PC-3 (cell line): ENCODE measurements at regions not wholly inside any gene's neighbourhood (a gene's known extent, or its start where the extent isn't known, plus 50 kb on each side); places are given as distances from the start of the nearest gene placed in this dataset.

ENCODE experiments used
- ATAC-seq: fragments of 200-7000 bp; cut with Tn5 transposase; 2 replicates; pipeline ENCODE4 v1.9.1; 2020; ENCODE audit warnings: mild to moderate bottlenecking, moderate library complexity
- BruUV-seq: library from RNA; stranded (reverse); fragments of 400-500 nt; replicated peaks from 2 replicates; lab custom pipeline; 2021; lab: Mats Ljungman, UMichigan
- CTCF ChIA-PET: fragments of 300-600 bp; sonication (Branson Sonifier 250); formaldehyde crosslinking; loops from one replicate; lab custom pipeline; 2022; ENCODE audit warnings: antibody characterized with exemption; lab: Charles Lee
- POLR2A ChIA-PET: fragments of 300-600 bp; sonication (Branson Sonifier 250); formaldehyde crosslinking; loops from one replicate; lab custom pipeline; 2022; ENCODE audit warnings: antibody characterized with exemption; ENCODE audit not compliant: unreplicated experiment; lab: Charles Lee
- DNase-seq: peaks from one replicate; pipeline ENCODE4 v3.0.0-alpha.2; 2015
- H2AFZ ChIP-seq: fragments of 300-600 bp; sonication (generic); 2 replicates; pipeline ENCODE4 v1.6.0; 2016; ENCODE audit warnings: antibody characterized with exemption, low read length
- H3F3A ChIP-seq: fragments of 300-600 bp; sonication (generic); one replicate; pipeline ENCODE4 v1.6.0; 2017; ENCODE audit warnings: antibody characterized with exemption, low read length, control low read depth, mild to moderate bottlenecking; ENCODE audit not compliant: unreplicated experiment
- H3K27ac ChIP-seq: fragments of 300-600 bp; sonication (generic); 2 replicates; pipeline ENCODE4 v1.5.1; 2016; ENCODE audit warnings: mild to moderate bottlenecking, low read length
- H3K27me3 ChIP-seq: fragments of 300-600 bp; sonication (generic); 2 replicates; pipeline ENCODE4 v1.6.1; 2016; ENCODE audit warnings: low read length, mixed read lengths
- H3K36me3 ChIP-seq: fragments of 300-600 bp; sonication (generic); 2 replicates; pipeline ENCODE4 v1.6.1; 2016; ENCODE audit warnings: low read depth, mixed run types, low read length, mixed read lengths
- H3K4me1 ChIP-seq: fragments of 300-600 bp; sonication (generic); 2 replicates; pipeline ENCODE4 v1.5.1; 2016; ENCODE audit warnings: low read length; ENCODE audit not compliant: insufficient read depth
- H3K4me2 ChIP-seq: fragments of 300-600 bp; sonication (generic); 2 replicates; pipeline ENCODE4 v1.6.0; 2016; ENCODE audit warnings: low read length
- H3K4me3 ChIP-seq: fragments of 300-600 bp; sonication (generic); 2 replicates; pipeline ENCODE4 v1.5.1; 2016; ENCODE audit warnings: mild to moderate bottlenecking, low read length, mixed read lengths
- H3K79me2 ChIP-seq: fragments of 300-600 bp; sonication (generic); 2 replicates; pipeline ENCODE4 v1.6.1; 2017; ENCODE audit warnings: low read length, mixed read lengths
- H3K9ac ChIP-seq: fragments of 300-600 bp; sonication (generic); 2 replicates; pipeline ENCODE4 v1.6.0; 2016; ENCODE audit warnings: mild to moderate bottlenecking, low read length
- H3K9me2 ChIP-seq: fragments of 300-600 bp; sonication (generic); replicated peaks from 2 replicates; pipeline ENCODE4 v1.6.1; 2016; ENCODE audit warnings: mixed run types, low read length, mixed read lengths
- H3K9me3 ChIP-seq: fragments of 300-600 bp; sonication (generic); 2 replicates; pipeline ENCODE4 v1.6.1; 2016; ENCODE audit warnings: low read length, mixed read lengths
- H4K20me1 ChIP-seq: fragments of 300-600 bp; sonication (generic); 2 replicates; pipeline ENCODE4 v1.6.1; 2016; ENCODE audit warnings: low read length, mixed read lengths
- EZH2 ChIP-seq: fragments of 300-600 bp; sonication (generic); IDR thresholded peaks from one replicate; pipeline ENCODE4 v1.6.1; 2017; ENCODE audit warnings: antibody characterized with exemption, mild to moderate bottlenecking, low read length; ENCODE audit not compliant: unreplicated experiment
- EZH2phosphoT487 ChIP-seq: fragments of 300-600 bp; sonication (generic); IDR thresholded peaks from 2 replicates; pipeline ENCODE4 v1.6.1; 2018; ENCODE audit warnings: mild to moderate bottlenecking, antibody characterized with exemption, low read length, borderline replicate concordance
- intact Hi-C: fragments of 100-400 bp; cut with micrococcal nuclease; formaldehyde crosslinking; loops from 2 replicates; pipeline ENCODE4 v1.9.0; 2023
- TF ChIP-seq, protein P1 (sequence below): fragments of 300-600 bp; sonication (generic); conservative IDR thresholded peaks from 2 replicates; pipeline ENCODE4 v1.5.1; 2017; ENCODE audit warnings: antibody characterized with exemption, low read depth, mild to moderate bottlenecking, low read length

- Histone ChIP-seq H3K4me1 (peaks cover 11% of the 10 kb centered on the region), H3K4me2 (no peak overlapping the region), H3K9me2 (no peaks in the 10 kb centered on the region), H2AFZ (no peak overlapping the region), H3K27me3 (no peaks in the 10 kb centered on the region), H4K20me1 (no peaks in the 10 kb centered on the region), H3K9me3 (no peaks in the 10 kb centered on the region), H3K27ac (no peak overlapping the region), H3K36me3 (no peaks in the 10 kb centered on the region), H3K79me2 (no peaks in the 10 kb centered on the region), H3K9ac (no peak overlapping the region), H3K4me3 (no peak overlapping the region), H3F3A (no peaks in the 10 kb centered on the region)
- no TSS peak for BruUV-seq
- intact Hi-C loops: loop anchor here (5.0 kb wide), 1 partner anchor 91 kb away; no protein-coding TSS in a partner anchor
- TF ChIP-seq, protein P1, sequence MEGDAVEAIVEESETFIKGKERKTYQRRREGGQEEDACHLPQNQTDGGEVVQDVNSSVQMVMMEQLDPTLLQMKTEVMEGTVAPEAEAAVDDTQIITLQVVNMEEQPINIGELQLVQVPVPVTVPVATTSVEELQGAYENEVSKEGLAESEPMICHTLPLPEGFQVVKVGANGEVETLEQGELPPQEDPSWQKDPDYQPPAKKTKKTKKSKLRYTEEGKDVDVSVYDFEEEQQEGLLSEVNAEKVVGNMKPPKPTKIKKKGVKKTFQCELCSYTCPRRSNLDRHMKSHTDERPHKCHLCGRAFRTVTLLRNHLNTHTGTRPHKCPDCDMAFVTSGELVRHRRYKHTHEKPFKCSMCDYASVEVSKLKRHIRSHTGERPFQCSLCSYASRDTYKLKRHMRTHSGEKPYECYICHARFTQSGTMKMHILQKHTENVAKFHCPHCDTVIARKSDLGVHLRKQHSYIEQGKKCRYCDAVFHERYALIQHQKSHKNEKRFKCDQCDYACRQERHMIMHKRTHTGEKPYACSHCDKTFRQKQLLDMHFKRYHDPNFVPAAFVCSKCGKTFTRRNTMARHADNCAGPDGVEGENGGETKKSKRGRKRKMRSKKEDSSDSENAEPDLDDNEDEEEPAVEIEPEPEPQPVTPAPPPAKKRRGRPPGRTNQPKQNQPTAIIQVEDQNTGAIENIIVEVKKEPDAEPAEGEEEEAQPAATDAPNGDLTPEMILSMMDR: no peak
- TF ChIP-seq EZH2 (no peak), EZH2phosphoT487 (no peak)
- peak; percentile 100 for ATAC-seq
- peak; percentile 69 for DNase-seq
- CTCF ChIA-PET: no interaction called here
- POLR2A ChIA-PET: interaction anchor here (0.7 kb wide), 1 partner anchor 193 kb away, joined by 3 read pairs; no protein-coding TSS in a partner anchor
Measured at GRCh38 chr5:98557916-98558315, 215.5 kb upstream of the RGMB start.

- TF ChIP-seq EZH2 (no peak), EZH2phosphoT487 (no peak)
- TF ChIP-seq, protein P1: no peak
- intact Hi-C loops: no loop called here
- Histone ChIP-seq H3K79me2 (no peaks in the 10 kb centered on the region), H3K36me3 (no peaks in the 10 kb centered on the region), H3K9ac (no peak overlapping the region), H3K4me2 (no peak overlapping the region), H3K27me3 (no peaks in the 10 kb centered on the region), H3K4me3 (no peak overlapping the region), H4K20me1 (no peaks in the 10 kb centered on the region), H2AFZ (no peak overlapping the region), H3K9me3 (no peaks in the 10 kb centered on the region), H3K9me2 (no peaks in the 10 kb centered on the region), H3K4me1 (no peaks in the 10 kb centered on the region), H3K27ac (no peak overlapping the region), H3F3A (no peaks in the 10 kb centered on the region)
- DNase-seq (no peak), ATAC-seq (no peak)
- ChIA-PET POLR2A (no interaction called here), CTCF (no interaction called here)
- BruUV-seq: no TSS peak
Measured at GRCh38 chr5:98563885-98564653, 209.4 kb upstream of the RGMB start.

DNA sequence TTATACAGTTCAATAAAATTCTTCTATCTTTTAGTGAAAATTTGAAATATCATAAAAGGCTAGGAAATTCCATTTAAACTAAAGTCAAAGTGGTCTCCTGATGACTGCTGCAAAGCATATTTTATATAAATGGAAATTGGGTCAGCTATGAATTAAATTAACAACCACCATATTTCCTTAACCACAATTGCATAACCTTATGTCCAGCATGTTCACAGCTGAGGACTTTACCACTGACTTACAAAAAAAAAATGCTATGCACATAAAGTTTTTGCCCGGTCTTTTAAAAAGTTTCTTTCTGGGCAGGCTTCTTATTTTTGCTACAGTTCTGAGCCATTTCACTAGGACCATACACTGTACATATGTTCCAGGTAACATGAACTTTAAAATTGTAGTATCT is 208.6 kb upstream of the RGMB start:
- Histone ChIP-seq H3K27me3 (no peaks in the 10 kb centered on the region), H2AFZ (no peak overlapping the region), H3K4me3 (no peak overlapping the region), H3K79me2 (no peaks in the 10 kb centered on the region), H4K20me1 (no peaks in the 10 kb centered on the region), H3K9me3 (no peaks in the 10 kb centered on the region), H3K4me2 (no peak overlapping the region), H3K27ac (no peak overlapping the region), H3K4me1 (peaks cover 7% of the 10 kb centered on the region), H3K9ac (no peak overlapping the region), H3F3A (no peaks in the 10 kb centered on the region), H3K9me2 (no peaks in the 10 kb centered on the region), H3K36me3 (no peaks in the 10 kb centered on the region)
- CTCF ChIA-PET: no interaction called here
- no peak for DNase-seq
- POLR2A ChIA-PET: no interaction called here
- intact Hi-C loops: no loop called here
- BruUV-seq: no TSS peak
- ATAC-seq: no peak
- TF ChIP-seq, protein P1: no peak
- TF ChIP-seq EZH2phosphoT487 (no peak), EZH2 (no peak)
